ENCODE measurements at regions not wholly inside any gene's neighbourhood (a gene's known extent, or its start where the extent isn't known, plus 50 kb on each side); places are given as distances from the start of the nearest gene placed in this dataset.
"Not testable (repeated sequence)": the region's sequence is repeated elsewhere in the genome, so short reads cannot be mapped to it uniquely, and the experiment has no call there.

DNA sequence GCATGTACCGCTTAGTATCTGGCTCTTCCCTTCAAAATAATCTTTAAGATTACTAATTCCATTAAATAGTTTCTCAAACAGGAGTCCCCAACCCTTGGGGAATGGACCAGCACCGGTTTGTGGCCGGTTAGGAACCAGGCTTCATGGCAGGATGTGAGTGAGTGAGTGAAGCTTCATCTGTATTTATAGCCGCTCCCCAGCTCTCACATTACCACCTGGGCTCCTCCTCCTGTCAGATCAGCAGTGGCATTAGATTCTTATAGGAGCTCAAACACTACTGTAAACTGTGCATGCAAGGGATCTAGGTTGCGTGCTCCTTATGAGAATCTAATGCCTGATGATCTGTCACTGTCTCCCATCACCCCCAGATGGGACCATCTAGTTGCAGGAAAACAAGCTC lies 332.6 kb upstream of the ZNF608 start:
- not testable (repeated sequence) for H3K27ac Mint-ChIP-seq, H3K36me3 Mint-ChIP-seq, ATAC-seq, H3K4me1 Mint-ChIP-seq, H3K4me3 Mint-ChIP-seq, H3K9me3 Mint-ChIP-seq, H3K27me3 Mint-ChIP-seq

DNA sequence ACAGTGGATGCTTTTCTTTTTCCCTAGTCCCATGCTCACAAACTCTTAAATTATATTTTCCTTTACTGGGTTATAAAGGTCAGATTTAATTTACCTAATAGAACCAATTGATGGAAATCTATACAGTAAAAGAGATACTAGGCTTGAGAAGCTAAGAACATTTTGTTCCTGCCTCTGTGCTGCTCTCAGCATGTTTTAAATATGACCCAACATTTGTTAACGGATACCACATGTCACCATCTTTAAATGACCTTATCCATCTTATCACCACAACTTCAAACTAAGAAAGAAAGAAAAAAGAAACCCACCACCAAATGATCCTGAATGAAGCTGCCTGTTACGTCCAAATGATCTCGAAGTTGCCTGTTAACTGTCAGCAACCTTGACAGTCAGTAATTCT lies 334.7 kb upstream of the ZNF608 start:
- no peak for ATAC-seq
- H3K27ac Mint-ChIP-seq = no peak overlapping the region
- no peaks in the 10 kb centered on the region for H3K9me3 Mint-ChIP-seq
- no peaks in the 10 kb centered on the region for H3K27me3 Mint-ChIP-seq
- no peak overlapping the region for H3K4me3 Mint-ChIP-seq
- H3K36me3 Mint-ChIP-seq = no peaks in the 10 kb centered on the region
- no peaks in the 10 kb centered on the region for H3K4me1 Mint-ChIP-seq

DNA sequence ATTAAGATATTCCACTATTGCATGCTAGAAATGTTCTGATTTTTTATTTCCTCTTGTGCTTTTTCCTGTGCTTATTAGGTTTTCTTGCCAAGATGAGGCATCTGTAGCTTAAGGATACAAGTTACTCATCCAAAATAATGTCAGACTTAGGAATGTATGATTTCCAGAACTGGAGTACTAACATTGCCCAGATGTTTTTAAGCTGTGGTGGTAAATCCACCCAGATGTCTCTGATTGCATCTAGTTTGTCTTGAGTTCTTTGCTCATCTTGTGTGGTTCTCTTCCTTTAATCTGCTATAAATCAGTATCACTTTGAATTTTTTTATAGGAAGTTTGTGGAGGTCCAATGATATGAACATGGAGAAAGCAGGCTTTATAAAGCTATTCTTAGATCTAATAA lies 337.5 kb upstream of the ZNF608 start:
- Mint-ChIP-seq H3K9me3 (no peaks in the 10 kb centered on the region), H3K27ac (no peak overlapping the region), H3K27me3 (no peaks in the 10 kb centered on the region), H3K4me3 (no peak overlapping the region), H3K4me1 (no peaks in the 10 kb centered on the region), H3K36me3 (no peaks in the 10 kb centered on the region)
- no peak for ATAC-seq

DNA sequence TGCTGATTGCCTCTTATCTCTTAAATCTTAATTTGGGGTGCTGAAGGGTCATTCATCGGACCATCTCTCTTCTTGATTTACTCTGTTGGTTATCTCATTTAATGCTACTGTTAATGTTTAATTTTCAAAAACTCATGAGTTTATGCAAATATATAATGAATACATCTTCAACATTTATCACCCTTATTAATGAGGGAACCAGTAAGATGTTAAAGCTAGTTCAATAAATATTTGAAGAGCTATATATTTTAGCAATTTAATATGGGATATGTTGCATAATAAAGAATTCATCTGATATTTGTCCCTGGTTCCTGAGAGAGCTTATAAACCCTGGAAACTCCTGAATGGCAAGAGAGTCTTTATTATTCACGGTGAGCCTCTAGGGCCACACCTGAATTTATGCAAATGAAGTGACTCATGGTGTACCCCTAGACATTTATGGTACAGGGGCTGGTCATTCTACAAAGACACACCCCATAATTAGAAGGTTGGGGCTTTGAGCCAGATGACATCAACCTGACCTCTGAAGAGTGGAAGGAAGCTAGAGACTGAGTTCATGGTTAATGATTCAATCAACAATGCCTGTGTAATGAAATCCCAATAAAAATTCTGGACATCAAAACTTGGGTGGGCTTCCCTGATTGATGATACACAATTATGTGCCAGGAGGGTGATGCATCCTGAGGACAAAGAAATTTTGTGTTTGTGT lies 339.5 kb upstream of the ZNF608 start:
- no peak for ATAC-seq
- no peaks in the 10 kb centered on the region for H3K36me3 Mint-ChIP-seq
- no peaks in the 10 kb centered on the region for H3K27me3 Mint-ChIP-seq
- no peak overlapping the region for H3K27ac Mint-ChIP-seq
- no peaks in the 10 kb centered on the region for H3K9me3 Mint-ChIP-seq
- H3K4me1 Mint-ChIP-seq = no peaks in the 10 kb centered on the region
- H3K4me3 Mint-ChIP-seq = no peak overlapping the region

DNA sequence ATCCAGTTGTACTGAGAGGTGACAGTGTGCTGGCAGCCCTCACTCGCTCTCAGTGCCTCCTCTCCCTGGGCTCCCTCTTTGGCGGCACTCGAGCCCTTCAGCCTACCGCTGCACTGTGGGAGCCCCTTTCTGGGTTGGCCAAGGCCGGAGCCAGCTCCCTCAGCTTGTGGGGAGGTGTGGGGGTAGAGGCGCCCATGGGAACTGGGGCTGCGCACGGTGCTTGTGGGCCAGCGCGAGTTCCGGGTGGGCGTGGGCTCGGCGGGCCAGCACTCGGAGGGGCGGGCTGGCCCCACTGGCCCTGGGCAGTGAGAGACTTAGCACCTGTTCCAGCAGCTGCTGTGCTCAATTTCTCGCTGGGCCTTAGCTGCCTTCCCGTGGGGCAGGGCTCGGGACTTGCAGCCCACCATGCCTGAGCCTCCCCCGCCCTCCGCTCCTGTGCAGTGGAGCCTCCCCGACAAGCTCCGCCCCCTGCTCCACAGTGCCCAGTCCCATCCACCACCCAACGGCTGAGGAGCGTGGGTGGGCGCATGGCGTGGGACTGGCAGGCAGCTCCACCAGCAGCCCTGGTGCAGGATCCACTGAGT lies 342.2 kb upstream of the ZNF608 start:
- H3K36me3 Mint-ChIP-seq = no peaks in the 10 kb centered on the region
- H3K4me3 Mint-ChIP-seq = no peak overlapping the region
- peaks cover 5% of the 10 kb centered on the region for H3K4me1 Mint-ChIP-seq
- no peak for ATAC-seq
- H3K27me3 Mint-ChIP-seq = no peaks in the 10 kb centered on the region
- peaks cover 3% of the 10 kb centered on the region for H3K9me3 Mint-ChIP-seq
- no peak overlapping the region for H3K27ac Mint-ChIP-seq

DNA sequence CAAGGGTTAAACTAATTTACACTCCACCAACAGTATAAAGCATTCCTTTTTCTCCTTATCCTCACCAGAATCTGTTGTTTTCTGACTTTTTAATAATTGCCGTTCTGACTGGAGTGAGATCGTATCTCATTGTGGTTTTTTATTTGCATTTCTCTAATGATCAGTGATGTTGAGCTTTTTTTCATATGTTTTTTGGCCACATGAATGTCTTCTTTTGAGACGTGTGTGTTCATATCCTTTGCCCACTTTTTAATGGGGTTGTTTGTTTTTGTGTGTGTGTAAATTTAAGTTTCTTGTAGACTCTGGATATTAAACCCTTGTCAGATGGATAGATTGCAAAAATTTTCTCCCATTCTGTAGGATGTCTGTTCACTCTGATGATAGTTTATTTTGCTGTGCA lies 345.7 kb upstream of the ZNF608 start:
- H3K4me1 Mint-ChIP-seq, H3K27ac Mint-ChIP-seq, H3K36me3 Mint-ChIP-seq, H3K9me3 Mint-ChIP-seq, ATAC-seq, H3K27me3 Mint-ChIP-seq, H3K4me3 Mint-ChIP-seq: not testable (repeated sequence)

DNA sequence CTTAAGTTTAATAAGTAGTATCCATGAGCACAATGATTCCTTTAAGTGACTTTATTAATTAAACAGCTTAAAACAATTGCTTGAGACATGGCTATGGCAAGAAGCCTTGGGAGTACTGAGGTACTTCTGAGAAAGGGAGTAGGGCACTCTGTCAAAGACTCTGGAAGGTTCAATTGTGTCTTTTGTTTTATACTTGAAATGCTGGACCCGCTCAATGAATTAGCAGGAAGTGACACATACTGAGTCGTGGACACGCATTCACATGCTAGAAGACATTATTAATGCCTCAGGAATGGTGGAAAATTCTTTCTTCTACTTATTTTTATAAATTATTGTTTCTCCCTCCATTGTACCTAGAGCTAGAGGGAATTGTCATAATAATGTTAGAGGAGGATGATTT lies 347.3 kb upstream of the ZNF608 start:
- H3K9me3 Mint-ChIP-seq = peaks cover 6% of the 10 kb centered on the region
- no peak overlapping the region for H3K4me3 Mint-ChIP-seq
- no peak overlapping the region for H3K27ac Mint-ChIP-seq
- no peaks in the 10 kb centered on the region for H3K36me3 Mint-ChIP-seq
- ATAC-seq = no peak
- no peaks in the 10 kb centered on the region for H3K27me3 Mint-ChIP-seq
- peaks cover 5% of the 10 kb centered on the region for H3K4me1 Mint-ChIP-seq

DNA sequence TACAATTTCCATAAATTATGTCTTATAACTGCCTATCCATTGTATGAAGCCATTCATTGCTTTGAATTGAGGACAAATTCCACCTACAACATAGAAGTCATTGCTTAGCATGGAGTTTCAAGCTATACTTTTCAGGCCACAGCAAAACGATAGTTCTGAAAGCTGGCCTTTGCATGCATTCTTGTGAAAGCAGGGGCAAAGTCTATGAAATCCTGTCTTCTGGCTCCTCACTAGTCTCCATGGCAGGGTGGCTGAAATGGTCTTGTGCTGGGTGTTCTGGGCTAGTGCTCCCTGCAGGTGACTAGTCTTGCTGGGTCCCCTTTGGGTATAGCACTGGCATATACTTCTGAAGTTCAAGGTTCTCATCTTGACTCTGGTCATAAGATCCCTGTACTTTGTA lies 353.9 kb upstream of the ZNF608 start:
- no peaks in the 10 kb centered on the region for H3K4me1 Mint-ChIP-seq
- ATAC-seq = no peak
- no peaks in the 10 kb centered on the region for H3K36me3 Mint-ChIP-seq
- H3K27me3 Mint-ChIP-seq = no peaks in the 10 kb centered on the region
- H3K9me3 Mint-ChIP-seq = peaks cover 3% of the 10 kb centered on the region
- H3K27ac Mint-ChIP-seq = no peak overlapping the region
- H3K4me3 Mint-ChIP-seq = no peak overlapping the region

DNA sequence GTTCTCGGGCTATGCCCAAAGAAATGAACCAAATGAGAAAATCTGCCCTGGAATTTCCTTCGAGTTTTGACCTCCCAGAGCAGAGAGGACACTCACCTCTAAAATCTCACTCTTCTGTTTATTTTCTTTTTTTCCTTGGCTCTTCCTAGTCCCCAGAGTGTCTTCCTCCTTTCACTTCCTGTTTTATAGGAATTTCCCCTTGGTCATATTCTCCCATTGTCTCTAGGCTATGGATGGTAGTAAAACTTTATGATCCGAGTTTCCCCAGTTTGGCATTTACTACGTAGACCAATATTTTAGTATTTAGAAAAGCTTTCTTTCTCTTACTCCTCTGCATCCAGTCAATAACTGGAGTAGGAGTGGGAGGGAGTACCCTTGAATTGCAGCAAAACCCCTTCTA lies 354.5 kb upstream of the ZNF608 start:
- Mint-ChIP-seq H3K27ac (no peak overlapping the region), H3K36me3 (no peaks in the 10 kb centered on the region), H3K9me3 (peaks cover 3% of the 10 kb centered on the region), H3K27me3 (no peaks in the 10 kb centered on the region), H3K4me1 (no peaks in the 10 kb centered on the region), H3K4me3 (no peak overlapping the region)
- no peak for ATAC-seq

DNA sequence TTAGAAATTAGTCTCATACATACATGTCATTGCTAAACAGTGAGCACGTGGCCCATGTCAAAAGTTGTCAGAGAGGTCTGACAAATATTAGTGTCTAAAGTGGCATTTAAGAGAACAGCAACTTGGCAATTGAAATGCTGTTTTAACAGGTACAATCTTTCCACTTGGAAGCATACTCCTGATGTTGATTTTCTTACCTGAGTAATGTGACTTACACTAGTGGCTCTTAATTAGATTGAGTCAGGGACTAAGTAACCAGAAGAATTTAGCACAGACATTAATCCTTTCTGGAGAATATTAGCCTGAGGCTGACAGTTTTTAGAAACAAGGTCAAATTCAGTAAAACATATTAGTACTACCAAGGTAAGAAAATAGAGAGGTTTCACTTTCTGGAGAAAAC lies 357.0 kb upstream of the ZNF608 start:
- Mint-ChIP-seq H3K9me3 (no peaks in the 10 kb centered on the region), H3K27ac (no peak overlapping the region), H3K4me3 (no peak overlapping the region), H3K36me3 (no peaks in the 10 kb centered on the region), H3K27me3 (no peaks in the 10 kb centered on the region), H3K4me1 (no peaks in the 10 kb centered on the region)
- no peak for ATAC-seq

DNA sequence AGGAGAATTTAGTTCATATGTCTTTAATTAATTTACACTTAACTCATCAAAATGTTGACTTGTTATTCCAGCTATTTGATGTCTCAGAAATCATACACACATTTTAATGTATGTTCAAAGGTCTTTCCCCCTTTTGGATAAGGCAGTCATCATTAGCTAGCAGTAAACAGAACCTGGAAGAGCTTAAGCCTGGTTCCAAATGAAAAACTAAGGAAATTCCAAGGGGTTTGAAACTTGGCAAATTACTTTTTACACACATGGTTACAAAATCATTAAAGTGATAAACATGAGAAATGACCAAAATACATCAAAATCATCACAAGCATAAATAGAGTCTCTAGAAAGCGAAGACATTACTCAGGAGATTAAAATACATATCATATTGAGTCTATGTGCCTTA lies 359.8 kb upstream of the ZNF608 start:
- H3K27me3 Mint-ChIP-seq = no peaks in the 10 kb centered on the region
- H3K27ac Mint-ChIP-seq = no peak overlapping the region
- H3K4me1 Mint-ChIP-seq = no peaks in the 10 kb centered on the region
- ATAC-seq = no peak
- H3K4me3 Mint-ChIP-seq = no peak overlapping the region
- H3K36me3 Mint-ChIP-seq = no peaks in the 10 kb centered on the region
- peaks cover 5% of the 10 kb centered on the region for H3K9me3 Mint-ChIP-seq

DNA sequence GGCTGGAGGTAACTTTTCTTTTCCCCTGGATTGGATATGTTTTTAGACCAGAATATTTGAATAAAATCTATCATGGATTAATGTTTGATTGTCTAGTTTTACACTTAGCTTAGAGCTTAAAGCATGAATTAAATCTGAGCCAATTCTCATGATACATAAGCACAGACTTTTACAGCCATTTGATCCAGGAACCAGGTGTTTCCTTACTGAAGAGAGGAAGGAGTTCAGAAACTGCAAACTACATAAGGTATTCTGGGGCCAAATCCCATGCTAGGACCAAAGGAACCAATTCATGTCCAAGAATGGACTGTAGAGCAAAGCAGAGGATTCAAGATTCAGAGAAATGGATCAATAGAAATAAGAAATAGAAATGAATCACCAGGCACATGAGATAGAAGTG lies 360.4 kb upstream of the ZNF608 start:
- H3K27ac Mint-ChIP-seq = no peak overlapping the region

DNA sequence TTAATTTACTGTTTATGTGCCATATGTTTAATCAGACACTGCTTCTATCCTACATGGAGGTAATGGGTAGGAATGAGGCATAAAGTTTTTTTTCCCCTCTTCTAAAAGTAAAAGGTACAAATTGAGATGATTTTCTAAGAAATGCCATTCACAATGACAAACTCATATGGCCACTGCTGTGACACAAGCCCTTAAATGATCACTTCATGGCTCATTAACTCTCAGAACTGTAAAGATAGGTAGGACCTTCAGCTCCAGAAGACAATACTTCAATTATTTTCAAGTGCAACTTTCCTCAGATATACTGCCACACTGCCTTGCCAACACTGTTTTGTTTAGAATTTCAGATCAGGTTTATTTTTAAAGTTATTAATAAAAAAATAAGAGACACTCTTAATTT lies 362.9 kb upstream of the ZNF608 start:
- Mint-ChIP-seq H3K27me3 (no peaks in the 10 kb centered on the region), H3K9me3 (peaks cover 9% of the 10 kb centered on the region), H3K4me1 (peaks cover 7% of the 10 kb centered on the region), H3K27ac (no peak overlapping the region), H3K36me3 (no peaks in the 10 kb centered on the region), H3K4me3 (no peak overlapping the region)
- no peak for ATAC-seq

More for the DNA sequence above, 360.4 kb upstream of the ZNF608 start:
- Mint-ChIP-seq H3K4me3 (no peak overlapping the region), H3K27me3 (no peaks in the 10 kb centered on the region), H3K4me1 (no peaks in the 10 kb centered on the region), H3K9me3 (peaks cover 9% of the 10 kb centered on the region), H3K36me3 (no peaks in the 10 kb centered on the region)
- ATAC-seq = no peak

DNA sequence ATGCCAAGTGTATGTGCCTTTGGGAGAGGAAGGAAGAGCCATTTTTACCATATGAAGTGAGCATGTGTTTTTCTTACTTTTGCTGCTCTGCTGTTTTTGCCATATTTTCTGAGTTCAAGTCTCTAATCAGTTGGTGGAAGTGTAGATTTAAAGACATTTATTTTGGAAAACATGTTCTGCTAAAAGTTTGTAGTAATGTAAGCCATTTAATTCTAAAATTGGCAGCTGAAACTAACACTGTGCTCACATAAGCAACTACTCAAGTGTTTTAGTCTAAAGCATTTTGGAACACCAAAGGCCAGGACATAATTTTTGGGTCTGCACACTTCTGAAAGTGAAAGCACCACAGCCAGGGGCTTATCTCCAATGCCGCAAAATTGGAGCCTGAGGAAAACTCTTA lies 363.4 kb upstream of the ZNF608 start:
- Mint-ChIP-seq H3K27me3 (no peaks in the 10 kb centered on the region), H3K4me3 (no peak overlapping the region), H3K4me1 (peaks cover 7% of the 10 kb centered on the region), H3K27ac (no peak overlapping the region), H3K36me3 (no peaks in the 10 kb centered on the region), H3K9me3 (peaks cover 9% of the 10 kb centered on the region)
- no peak for ATAC-seq

DNA sequence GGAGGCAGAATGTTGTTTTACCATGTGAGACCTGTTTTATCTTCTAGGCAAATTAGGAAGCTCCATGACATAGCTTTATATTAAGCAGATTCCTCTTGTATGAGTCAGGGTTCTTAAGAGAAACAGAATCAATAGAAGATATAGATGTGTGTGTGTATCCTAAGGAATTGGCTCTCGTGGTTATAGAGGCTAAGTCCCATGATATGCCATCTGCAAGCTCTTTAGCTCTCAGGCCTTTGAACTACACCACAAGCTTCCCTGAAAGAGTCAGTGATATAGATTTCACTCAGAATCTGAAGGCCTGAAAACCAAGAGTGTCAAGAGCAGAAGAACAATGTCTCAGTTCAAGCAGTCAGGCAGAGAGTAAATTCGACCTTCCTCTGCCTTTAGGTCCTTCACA lies 365.8 kb upstream of the ZNF608 start:
- H3K27ac Mint-ChIP-seq = no peak overlapping the region
- H3K36me3 Mint-ChIP-seq = no peaks in the 10 kb centered on the region
- peaks cover 9% of the 10 kb centered on the region for H3K9me3 Mint-ChIP-seq
- H3K4me3 Mint-ChIP-seq = no peak overlapping the region
- H3K4me1 Mint-ChIP-seq = peaks cover 7% of the 10 kb centered on the region
- ATAC-seq = no peak
- no peaks in the 10 kb centered on the region for H3K27me3 Mint-ChIP-seq

DNA sequence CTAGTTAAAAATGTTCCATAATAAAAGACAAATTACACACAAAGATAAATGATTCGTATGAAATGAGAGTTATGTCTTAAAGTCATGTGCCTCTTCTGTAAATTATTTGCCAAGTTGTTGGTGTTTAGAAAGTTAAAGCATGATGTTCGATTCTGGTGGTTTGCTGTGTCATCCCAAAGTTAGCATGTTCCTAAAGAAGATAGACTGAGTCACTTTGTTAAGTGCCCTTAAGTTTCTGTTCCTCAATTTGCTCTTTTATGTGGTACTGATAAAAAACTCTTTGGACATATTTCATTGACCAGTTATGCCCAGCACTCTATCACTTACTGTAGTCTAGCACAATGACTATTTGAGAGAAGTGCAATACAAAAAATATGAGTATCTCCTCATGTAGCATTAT lies 366.9 kb upstream of the ZNF608 start:
- Mint-ChIP-seq H3K36me3 (no peaks in the 10 kb centered on the region), H3K9me3 (peaks cover 9% of the 10 kb centered on the region), H3K27ac (no peak overlapping the region), H3K4me1 (peaks cover 7% of the 10 kb centered on the region), H3K4me3 (no peak overlapping the region), H3K27me3 (no peaks in the 10 kb centered on the region)
- peak; percentile 41 for ATAC-seq

DNA sequence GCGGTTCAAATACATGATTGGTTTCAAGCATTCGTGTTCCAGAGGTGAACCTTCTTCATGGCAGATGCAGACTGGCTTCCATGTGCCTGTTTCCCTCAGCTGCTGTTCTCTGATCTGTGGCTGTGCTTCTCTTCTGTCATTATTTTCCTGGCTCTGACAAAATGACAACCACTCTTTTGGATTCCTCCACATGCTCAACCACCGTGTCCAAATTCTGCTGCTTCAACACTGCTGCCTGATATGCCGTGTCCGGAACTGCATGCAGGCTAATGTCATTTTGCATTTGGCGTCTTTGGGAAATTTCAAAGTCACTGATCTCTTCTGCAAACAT lies 368.7 kb upstream of the ZNF608 start:
- Mint-ChIP-seq H3K9me3 (peaks cover 7% of the 10 kb centered on the region), H3K36me3 (no peaks in the 10 kb centered on the region), H3K27me3 (no peaks in the 10 kb centered on the region), H3K4me3 (no peak overlapping the region), H3K27ac (no peak overlapping the region), H3K4me1 (peaks cover 7% of the 10 kb centered on the region)
- no peak for ATAC-seq
